ENCODE measurements at regions not wholly inside any gene's neighbourhood (a gene's known extent, or its start where the extent isn't known, plus 50 kb on each side); places are given as distances from the start of the nearest gene placed in this dataset.
"Not testable (repeated sequence)": the region's sequence is repeated elsewhere in the genome, so short reads cannot be mapped to it uniquely, and the experiment has no call there.

DNA sequence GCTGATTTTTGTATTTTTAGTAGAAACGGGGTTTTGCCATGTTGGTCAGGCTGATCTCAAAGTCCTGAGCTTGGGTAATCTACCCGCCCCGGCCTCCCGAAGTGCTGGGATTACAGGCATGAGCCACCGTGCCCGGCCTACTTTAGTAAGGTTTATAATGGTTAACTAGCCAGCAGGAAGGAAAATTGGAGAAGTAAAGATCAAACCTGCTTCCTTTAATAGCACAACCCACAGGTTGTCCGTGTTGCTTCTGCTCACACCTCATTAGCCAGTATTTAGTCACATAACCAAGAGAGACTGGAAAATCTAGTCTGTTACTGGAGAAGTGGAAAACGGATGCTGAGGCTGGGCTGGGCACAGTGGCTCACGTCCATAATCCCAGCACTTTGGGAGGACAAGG lies 51.9 kb upstream of the TBL1XR1 start:
- DNase-seq (ENCODE audit: low read depth in 2 of 2) = no peak

DNA sequence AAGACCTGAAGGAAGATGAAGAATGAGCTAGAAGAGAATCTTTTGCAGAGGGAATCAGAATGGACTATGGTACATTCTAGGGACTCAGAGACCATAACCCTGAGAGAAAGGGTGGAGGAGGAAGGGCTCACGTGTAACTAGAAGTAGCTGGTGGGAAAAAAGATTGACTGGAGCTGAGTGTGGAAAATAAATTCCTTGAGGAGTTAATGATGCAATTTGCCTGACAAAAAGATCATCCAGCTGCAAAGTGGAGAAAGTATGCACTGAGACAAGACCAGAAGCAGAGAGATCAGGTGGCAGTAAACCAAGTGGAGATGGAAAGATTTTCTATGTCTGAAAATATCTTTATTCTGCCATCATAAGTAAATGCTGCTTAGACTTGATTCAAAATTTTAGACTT lies 52.9 kb upstream of the TBL1XR1 start:
- DNase-seq (ENCODE audit: low read depth in 2 of 2) = no peak

DNA sequence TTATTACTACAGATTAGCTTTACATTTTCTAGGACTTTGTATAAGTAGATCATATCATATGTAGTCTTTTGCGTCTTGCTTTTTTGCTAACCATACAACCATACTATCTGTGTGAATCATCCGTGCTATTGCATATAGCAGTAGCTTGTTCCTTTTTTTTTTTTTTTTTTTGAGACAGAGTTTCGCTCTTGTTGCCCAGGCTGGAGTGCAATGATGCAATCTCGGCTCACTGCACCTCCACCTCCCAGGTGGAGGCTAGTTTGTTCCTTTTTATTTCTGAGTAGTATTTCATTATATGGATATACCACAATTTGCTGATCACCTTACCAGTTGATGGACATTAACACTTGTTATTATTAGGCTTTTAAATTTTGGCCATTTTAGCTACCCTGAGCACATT lies 54.5 kb upstream of the TBL1XR1 start:
- no peak for DNase-seq (ENCODE audit: low read depth in 2 of 2)

DNA sequence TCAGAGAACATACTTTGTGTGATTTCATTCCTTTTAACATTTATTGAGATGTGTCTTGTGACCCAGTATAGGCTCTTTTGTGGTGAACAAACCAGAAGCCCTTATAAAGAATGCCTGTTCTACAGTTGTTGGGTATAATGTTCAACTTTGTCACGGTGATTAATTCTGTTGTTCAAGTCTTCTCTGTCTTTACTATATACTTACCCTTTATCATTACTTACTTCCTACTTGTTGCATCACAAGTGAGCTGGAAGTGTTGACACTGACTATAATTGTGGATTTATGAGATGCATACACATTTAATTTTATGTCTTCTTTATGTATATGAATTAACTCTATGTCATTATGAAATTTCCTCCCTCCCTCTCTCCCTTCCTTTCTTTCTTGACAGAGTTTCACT lies 59.7 kb upstream of the TBL1XR1 start:
- DNase-seq (ENCODE audit: low read depth in 2 of 2) = no peak

DNA sequence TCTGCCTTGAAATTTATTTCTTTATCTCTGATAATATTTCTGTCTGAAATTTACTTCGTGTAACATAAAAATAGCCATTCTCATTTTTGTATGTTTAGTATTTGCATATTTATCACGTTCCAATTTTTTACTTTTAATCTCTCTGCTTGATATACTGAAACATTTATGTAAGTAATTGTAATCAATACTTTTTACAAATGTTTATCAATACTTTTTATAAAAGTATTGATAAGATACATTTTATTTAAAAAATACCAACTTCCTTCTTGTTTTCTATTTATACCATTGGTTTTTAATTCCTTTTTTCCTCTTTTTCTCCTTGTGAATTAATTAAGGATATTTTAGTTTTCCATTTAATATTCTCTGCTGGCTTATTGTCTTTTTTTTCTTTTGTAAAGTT lies 60.3 kb upstream of the TBL1XR1 start:
- no peak for DNase-seq (ENCODE audit: low read depth in 2 of 2)

DNA sequence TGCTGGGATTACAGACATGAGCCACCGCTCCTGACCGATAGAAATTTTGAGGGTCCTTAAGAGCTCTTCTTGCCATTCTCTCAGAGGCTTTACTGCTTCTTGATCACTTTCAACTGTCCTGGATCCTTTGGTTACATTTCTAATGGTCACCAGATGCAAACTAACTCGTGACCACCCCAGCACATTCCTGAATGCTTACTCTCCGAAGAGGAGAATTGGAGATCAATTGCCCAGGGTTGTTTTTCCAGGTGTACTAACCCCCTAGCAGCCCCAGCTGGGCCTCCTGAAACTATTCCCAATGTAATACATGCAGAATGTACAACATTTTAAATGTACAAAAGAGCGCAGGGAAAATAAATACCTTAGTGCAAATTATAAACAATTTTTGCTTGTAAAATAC lies 65.1 kb upstream of the TBL1XR1 start:
- no peak for DNase-seq (ENCODE audit: low read depth in 2 of 2)

DNA sequence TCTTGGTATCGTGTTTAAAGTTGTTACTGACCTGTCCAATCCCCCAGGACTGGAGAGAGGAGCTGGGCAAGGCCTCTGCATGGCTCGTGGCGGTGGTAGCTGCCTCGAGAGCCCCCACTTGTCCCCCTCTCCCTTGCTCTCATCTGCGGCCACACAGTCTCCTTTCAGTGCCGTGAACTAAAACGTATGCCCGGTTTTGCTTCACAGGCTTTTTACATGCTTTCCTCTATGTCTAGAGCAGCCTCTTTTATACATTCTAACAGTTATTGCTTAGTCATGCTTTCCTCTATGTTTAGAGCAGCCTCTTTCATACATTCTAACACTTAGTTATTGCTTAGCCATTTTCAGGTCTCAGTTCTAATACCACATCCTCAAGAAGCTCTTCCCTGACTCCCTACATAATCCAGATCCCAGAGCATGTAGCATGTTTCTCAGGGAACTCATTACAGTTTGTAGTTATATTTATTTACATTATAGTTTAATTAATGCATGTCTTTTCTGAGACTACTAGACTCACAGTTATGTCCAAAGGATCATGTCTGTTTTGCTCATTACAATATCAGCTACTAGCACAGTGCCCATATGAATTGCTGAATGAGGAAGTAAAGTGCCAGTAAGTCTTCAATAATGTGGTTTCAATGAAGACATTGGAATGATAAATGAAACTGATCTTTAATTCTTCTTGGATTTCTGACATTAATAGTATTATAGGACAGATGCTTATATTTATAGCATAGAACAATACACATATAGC lies 66.5 kb upstream of the TBL1XR1 start:
- DNase-seq (ENCODE audit: low read depth in 2 of 2) = no peak

DNA sequence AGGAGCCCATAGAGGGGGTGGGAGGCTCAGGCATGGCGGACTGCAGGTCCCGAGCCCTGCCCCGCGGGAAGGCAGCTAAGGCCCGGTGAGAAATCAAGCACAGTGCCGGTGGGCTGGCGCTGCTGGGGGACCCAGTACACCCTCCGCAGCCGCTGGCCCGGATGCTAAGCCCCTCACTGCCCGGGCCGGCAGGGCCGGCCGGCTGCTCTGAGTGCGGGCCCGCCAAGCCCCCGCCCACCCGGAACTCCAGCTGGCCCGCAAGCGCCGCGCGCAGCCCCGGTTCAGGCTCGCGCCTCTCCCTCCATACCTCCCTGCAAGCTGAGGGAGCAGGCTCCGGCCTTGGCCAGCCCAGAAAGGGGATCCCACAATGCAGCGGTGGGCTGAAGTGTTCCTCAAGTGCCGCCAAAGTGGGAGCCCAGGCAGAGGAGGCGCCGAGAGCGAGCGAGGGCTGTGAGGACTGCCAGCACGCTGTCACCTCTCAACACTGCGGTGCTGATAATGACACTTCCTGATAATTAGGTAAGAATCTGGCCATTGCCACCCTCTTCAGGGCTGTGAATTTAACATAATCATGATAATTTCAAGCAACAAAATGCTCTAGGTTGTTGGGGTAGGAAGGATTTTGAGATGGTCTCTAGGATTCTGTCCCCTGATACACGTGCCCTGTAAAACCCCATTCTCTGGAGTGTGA lies 74.7 kb upstream of the TBL1XR1 start:
- DNase-seq (ENCODE audit: low read depth in 2 of 2) = not testable (repeated sequence)

DNA sequence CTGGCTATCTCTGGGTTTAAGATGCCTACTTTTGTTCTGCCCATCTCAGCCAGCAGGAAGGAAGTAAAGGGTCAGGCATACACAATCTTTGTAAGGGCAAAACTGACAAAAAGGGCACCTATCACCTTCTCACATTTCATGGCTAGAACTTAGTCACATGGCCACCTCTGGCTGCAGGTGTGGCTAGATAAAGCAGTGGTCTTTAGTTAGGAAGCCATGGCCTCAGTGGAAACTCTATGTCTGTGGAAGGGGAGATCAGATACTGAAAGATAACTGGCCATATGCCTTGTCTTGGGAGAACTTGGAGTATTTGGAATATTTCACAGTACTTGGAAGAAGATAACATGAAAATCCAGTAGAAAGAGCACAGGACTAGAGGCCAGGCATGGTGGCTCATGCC lies 80.7 kb upstream of the TBL1XR1 start:
- no peak for DNase-seq (ENCODE audit: low read depth in 2 of 2)

DNA sequence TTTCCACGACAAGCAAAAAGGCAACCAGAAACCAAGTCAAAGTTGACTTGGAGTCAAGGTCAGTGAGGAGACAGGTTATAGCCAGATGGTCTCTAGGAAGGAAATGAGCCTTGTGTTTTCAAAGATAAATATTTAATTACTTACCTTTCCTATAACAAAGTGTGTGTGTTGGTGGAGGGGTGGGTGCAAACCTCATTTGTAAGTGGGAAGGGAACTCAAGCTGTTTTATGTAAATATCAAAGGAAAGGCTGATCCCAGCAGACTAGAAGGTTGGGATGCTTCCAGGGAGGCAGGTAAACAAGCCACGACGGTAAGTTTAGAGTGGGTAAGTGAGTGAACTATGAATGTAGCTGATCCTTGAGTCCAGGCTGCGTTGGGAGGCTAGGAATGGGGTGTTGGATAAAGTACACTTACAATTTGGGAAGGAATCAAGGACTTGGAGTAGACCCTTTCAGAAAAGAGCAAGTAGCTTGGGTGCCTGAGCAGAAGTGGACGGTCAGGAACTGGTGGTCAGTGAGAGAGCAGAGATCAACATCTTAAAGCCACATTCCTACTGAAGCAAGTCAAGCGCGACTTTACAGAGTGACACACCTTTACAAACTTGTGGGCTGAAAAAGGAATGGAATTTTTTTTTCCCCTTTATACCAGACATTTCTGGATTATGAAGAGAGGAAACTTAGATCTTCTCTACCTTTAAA lies 82.0 kb upstream of the TBL1XR1 start:
- DNase-seq (ENCODE audit: low read depth in 2 of 2) = no peak

DNA sequence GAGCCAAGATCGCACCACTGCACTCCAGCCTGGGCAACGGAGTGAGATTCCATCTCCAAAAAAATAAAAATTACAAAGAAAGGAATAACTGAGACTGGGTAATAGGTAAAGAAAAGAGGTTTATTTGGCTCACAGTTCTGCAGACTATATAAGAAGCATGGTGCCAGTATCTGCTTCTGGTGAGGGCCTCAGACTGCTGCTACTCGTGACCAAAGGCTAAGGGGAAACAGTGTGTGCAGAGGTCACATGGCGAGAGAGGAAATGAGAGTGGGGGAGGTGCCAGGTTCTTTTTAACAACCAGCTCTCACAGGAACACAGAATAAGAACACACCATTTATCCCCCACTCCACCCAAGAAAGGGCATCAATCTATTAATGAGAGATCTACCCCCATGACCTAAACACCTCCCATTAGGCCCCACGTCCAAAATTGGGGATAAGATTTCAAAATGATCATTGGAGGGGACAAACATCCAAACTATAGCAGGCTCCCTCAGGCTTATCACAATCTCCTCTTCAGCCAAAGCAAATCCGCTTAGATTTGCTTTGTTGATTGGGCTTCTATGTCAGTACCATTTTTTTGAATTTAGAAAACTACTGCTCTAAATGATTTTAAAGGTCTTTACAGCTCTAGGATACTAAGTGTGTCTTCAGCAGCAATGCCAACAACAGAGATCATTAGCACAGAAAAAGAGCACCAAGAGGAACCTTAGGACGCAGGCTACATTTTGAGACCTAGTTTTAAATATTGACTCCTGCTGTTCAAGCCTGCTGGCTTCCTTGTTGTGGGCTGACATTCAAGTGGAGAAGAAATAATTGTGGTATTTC lies 84.2 kb upstream of the TBL1XR1 start:
- DNase-seq (ENCODE audit: low read depth in 2 of 2) = no peak

DNA sequence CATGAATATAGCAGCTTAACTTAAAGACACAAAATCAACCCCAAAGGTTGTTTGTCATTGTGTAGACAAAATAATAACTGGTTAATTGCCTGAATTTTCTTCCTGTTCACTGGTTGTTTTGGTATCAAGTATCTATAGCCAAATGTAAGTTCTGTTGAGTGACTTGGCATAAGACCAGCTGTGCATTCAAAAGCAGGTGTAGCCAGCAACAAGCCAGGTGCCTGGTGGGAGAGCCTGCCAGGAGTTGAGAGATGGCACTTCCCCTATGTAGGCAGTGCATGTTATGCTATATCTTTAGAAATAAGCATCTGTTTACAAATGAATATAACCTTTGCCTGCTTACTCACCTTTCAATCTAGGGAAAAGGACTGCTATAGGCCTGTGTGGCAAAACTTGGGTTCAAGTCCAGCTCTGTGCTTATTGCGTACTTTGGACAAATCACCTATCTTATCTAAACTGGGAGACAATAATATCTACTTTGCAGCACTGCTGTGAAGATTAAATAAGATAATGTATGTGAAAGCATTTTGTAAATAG lies 84.9 kb upstream of the TBL1XR1 start:
- DNase-seq (ENCODE audit: low read depth in 2 of 2) = no peak

DNA sequence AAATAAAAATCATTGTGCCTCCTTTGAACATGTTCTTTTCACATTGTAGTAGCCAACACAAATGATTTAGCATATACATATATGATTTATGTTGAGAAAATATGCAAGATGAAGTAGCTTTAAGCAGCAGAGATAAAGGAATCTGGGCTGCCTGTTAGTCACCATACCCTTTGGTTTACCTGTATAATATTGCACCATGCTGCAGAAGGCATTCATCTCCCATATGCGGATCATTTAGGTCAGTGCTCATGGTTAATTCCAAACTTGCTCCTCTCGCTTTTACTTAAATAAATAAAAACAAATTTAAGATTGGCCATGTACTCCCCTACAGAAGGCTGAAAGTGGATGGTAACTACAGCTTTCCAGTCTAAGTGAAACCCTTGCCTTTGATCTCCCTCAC lies 86.7 kb upstream of the TBL1XR1 start:
- DNase-seq (ENCODE audit: low read depth in 2 of 2) = no peak

DNA sequence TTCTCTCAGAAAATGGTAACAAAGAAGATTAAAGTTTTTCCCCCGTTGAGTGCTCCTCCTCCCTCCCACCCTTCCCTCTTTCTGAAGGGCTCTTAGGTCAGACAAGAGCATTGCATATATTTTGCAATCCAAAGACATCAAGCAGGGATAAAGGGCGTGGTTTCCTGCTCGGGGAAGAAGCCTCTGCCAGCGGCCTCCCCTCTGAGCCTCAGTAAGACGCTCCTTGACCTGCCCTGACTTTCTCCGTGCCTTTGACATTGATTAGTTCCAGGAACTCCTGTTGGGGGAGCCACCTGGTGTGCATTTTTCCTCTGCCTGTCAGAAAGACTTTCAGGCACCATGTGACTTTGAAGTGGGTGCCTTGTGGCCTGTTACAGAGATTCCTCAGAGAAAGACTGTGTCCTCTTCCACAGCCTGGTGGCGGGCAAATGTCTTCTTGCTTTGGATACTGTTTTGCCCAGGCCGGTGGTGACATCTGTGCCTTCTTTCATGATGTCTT lies 87.2 kb upstream of the TBL1XR1 start:
- no peak for DNase-seq (ENCODE audit: low read depth in 2 of 2)

DNA sequence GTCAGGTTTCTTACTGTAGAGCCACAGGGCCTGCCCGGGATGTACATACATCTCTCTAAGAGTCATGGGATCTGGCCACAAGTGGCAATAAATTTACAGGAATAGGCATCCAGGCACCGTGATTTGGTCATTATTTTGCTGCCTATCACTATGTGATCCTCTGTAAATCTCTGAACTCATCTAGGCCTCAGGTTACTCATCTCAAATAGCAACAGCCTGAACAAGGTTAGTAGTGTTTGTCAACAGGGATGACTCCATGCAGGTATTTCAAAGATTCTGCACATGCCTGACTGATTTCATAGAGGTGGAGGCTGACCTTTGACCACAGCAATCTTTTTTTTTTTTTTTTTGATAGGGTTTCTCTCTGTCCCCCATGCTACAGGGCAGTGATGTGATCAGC lies 88.8 kb upstream of the TBL1XR1 start:
- DNase-seq (ENCODE audit: low read depth in 2 of 2) = no peak

DNA sequence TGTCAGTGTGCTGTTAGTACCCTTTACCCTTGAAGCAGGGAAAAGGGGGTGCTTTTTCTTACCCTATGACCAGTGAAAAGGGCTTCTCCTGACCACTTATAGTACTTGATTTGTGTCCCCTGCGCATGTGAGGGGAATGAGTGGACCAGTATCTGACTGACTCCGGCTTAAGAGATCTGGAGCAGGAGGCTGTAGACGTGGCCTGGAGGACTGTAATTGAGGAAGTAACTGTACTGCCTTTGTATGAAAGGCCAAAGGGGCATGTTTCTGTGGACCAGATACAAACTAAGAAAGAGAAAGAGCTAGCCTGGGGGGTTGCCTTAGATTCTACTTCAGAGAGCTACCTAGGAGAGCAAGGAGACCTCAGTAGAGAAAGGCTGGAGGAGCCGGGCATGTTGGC lies 89.9 kb upstream of the TBL1XR1 start:
- DNase-seq (ENCODE audit: low read depth in 2 of 2) = no peak

DNA sequence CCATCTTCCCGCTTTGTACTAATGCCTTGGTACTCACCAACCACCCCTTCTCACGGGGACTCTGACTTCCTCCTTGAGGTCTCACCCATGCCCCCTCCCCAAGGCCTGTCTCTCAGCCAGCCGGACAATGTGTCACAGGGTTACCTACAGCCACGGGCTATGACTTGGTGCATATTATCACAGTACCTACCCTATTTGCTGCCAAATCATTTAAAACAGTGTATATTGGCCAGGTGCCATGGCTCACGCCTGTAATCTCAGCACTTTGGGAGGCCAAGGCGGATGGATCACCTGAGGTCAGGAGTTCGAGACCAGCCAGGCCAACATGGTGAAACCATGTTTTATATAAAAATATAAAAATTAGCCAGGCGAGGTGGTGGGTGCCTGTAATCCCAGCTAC lies 93.4 kb upstream of the TBL1XR1 start:
- DNase-seq (ENCODE audit: low read depth in 2 of 2) = no peak

DNA sequence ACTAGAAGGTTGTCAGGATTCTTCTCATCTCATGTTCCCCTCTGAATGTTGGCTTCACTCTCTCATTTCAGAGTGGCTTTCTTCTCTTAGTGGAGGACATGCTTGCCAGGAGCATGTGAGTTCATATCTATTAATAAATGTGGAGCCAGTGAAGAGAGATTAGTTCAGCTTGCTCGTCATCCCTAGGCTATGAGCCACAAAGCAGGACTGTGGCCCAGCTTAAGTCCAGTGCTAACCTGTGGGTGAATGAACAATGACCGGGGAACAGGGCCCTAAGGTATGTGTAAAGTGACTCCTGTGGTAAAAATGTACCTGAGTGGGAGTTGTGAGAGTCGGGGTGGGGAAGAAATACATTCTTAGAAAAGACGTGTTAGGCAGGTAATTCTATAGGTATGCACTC lies 96.9 kb upstream of the TBL1XR1 start:
- DNase-seq (ENCODE audit: low read depth in 2 of 2) = no peak

DNA sequence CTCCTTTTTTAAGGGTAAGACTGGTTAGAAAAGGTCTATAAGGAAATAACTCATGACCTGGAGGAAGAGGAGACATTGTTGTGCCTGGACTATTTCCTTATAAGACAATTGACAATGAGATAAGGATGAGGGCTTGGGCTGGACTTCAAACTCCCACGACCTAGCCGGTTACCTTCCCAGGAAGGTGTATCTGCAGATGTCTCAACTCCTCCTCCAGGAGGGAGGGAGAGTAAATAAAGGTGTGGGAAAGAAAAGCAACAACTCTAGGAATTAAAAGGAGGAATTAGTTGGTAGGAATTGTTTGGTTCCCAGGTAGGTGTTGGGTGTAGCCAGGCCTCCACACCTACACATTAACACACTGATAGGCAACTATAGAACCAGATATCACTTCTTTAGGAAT lies 97.8 kb upstream of the TBL1XR1 start:
- DNase-seq (ENCODE audit: low read depth in 2 of 2) = no peak

DNA sequence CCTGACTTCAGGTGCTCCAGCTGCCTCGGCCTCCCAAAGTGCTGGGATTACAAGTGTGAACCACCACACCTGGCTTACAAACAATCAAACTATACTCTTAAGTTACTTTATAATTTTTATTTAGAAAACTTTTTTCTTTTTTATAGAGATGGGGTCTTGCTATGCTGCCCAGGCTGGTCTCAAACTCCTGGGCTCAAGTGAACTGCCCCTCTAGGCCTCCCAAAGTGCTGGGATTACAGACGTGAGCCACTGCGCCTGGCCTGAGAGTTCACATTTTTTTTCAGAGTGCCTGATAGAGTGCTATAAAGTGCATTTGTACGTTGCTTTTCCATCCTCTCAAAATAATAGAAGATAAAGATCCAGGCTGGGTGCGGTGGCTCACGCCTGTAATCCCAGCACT lies 102.0 kb upstream of the TBL1XR1 start:
- no peak for DNase-seq (ENCODE audit: low read depth in 2 of 2)

DNA sequence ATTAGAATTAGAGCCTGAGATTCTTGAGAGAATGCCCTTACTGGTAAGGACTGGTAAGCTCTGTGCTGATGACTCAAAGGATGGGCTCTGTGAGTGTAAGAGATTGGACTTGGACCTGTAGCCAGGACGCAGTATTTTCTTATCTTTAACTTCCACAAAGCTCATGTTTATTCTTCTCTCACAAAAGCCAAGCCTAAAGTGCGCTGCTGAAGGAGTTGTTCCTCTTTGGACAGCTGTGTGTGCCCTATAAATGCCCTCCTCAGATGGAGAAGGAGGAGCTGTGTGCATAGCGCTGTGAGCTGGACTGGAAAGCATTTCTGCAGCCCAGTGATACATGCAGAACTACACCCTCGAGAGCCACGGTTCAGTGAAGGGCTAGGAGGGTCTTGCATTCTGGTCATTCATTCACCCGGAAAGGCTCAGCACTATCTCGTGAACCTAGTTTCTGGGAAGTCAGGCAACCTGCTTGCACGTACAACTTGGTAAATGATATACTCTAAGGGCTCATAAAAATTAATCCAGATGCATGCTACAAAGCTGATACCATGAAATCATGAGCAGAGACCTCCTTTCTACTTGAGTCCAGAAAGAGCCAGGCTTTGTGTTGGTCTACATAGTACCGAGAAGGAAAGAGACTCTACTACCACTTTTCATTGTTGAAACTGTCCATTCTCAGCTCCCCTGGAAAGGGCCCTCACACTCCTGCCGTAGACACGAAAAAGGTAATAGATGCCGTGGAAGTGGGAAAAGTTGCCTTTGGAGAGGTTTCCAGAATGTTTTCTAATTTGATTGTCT lies 103.0 kb upstream of the TBL1XR1 start:
- no peak for DNase-seq (ENCODE audit: low read depth in 2 of 2)
